A673 (cell line): ENCODE measurements at regions not wholly inside any gene's neighbourhood (a gene's known extent, or its start where the extent isn't known, plus 50 kb on each side); places are given as distances from the start of the nearest gene placed in this dataset.

Source experiments
- EZH2 ChIP-seq: fragments of 200-600 bp; sonication (generic); IDR thresholded peaks from 2 replicates; pipeline ENCODE4 v1.6.1; 2017; ENCODE audit warnings: borderline replicate concordance, low read depth, mild to moderate bottlenecking, mixed read lengths, antibody characterized with exemption, low read length; ENCODE audit not compliant: poor library complexity, severe bottlenecking
- TF ChIP-seq, protein P1 (sequence below): fragments of 300-800, 200-600 bp; sonication (generic); conservative IDR thresholded peaks from 2 replicates; pipeline ENCODE4 v1.5.1; 2017; ENCODE audit warnings: low read depth, mild to moderate bottlenecking, antibody characterized with exemption, low read length, moderate library complexity, mixed read lengths

DNA sequence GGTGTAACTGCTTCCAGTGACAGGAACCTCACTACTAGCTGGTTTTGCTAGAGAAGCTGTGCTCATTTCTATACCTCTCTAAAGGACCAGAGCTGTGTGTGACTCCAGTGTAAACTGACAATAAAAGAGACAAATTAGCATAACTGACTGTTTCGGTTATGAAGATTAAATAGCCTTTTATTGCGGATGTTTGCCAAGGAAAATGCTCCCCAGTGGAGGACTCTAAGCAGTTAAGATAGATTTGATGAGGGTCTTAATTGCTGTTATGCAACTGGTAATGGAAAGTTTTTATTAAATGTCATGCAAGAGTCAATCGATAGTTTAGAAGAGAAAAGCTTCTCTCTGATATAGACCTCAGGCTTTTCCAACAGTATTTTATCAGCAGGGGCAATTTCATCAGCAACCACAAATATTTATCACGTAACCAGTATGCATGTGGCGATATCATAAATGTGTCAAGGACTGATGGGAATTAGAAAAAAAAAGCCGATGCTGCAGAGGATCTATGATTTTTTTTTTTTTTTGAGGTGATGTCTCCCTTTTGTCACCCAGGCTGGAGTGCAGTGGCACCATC, 275.2 kb upstream of the DMAC1 start:
- TF ChIP-seq, protein P1, sequence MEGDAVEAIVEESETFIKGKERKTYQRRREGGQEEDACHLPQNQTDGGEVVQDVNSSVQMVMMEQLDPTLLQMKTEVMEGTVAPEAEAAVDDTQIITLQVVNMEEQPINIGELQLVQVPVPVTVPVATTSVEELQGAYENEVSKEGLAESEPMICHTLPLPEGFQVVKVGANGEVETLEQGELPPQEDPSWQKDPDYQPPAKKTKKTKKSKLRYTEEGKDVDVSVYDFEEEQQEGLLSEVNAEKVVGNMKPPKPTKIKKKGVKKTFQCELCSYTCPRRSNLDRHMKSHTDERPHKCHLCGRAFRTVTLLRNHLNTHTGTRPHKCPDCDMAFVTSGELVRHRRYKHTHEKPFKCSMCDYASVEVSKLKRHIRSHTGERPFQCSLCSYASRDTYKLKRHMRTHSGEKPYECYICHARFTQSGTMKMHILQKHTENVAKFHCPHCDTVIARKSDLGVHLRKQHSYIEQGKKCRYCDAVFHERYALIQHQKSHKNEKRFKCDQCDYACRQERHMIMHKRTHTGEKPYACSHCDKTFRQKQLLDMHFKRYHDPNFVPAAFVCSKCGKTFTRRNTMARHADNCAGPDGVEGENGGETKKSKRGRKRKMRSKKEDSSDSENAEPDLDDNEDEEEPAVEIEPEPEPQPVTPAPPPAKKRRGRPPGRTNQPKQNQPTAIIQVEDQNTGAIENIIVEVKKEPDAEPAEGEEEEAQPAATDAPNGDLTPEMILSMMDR, result no peak
- no peak for TF ChIP-seq EZH2
